ENCODE measurements at regions not wholly inside any gene's neighbourhood (a gene's known extent, or its start where the extent isn't known, plus 50 kb on each side); places are given as distances from the start of the nearest gene placed in this dataset.

- DNase-seq (ENCODE audit: low spot score), result no peak
Observed at GRCh38 chr10:78742730-78743615, 325.8 kb upstream of the ZMIZ1 start.

- DNase-seq (ENCODE audit: low spot score), result no peak
Observed at GRCh38 chr10:78744056-78744455, 324.7 kb upstream of the ZMIZ1 start.

- DNase-seq (ENCODE audit: low spot score), result no peak
Observed at GRCh38 chr10:78744491-78745090, 324.2 kb upstream of the ZMIZ1 start.

GRCh38 chr10:78745441-78745840 is 323.3 kb upstream of the ZMIZ1 start:
- DNase-seq (ENCODE audit: low spot score), result no peak

- DNase-seq (ENCODE audit: low spot score), result no peak
Observed at GRCh38 chr10:78746155-78746763, 322.5 kb upstream of the ZMIZ1 start.

- DNase-seq (ENCODE audit: low spot score), result no peak
Observed at GRCh38 chr10:78747401-78748234, 321.1 kb upstream of the ZMIZ1 start.

- no peak for DNase-seq (ENCODE audit: low spot score)
Observed at GRCh38 chr10:78748235-78748533, 320.6 kb upstream of the ZMIZ1 start.

GRCh38 chr10:78749200-78749599 is 319.6 kb upstream of the ZMIZ1 start:
- no peak for DNase-seq (ENCODE audit: low spot score)

GRCh38 chr10:78749898-78750297 is 318.9 kb upstream of the ZMIZ1 start:
- DNase-seq (ENCODE audit: low spot score), result no peak

GRCh38 chr10:78750418-78750817 is 318.3 kb upstream of the ZMIZ1 start:
- no peak for DNase-seq (ENCODE audit: low spot score)

GRCh38 chr10:78751716-78752115 is 317.1 kb upstream of the ZMIZ1 start:
- no peak for DNase-seq (ENCODE audit: low spot score)

GRCh38 chr10:78752221-78752620 is 316.5 kb upstream of the ZMIZ1 start:
- no peak for DNase-seq (ENCODE audit: low spot score)

- no peak for DNase-seq (ENCODE audit: low spot score)
Observed at GRCh38 chr10:78752708-78753107, 316.1 kb upstream of the ZMIZ1 start.

GRCh38 chr10:78754269-78755062 is 314.3 kb upstream of the ZMIZ1 start:
- no peak for DNase-seq (ENCODE audit: low spot score)

GRCh38 chr10:78755063-78755701 is 313.6 kb upstream of the ZMIZ1 start:
- no peak for DNase-seq (ENCODE audit: low spot score)

- DNase-seq (ENCODE audit: low spot score), result no peak
Observed at GRCh38 chr10:78755877-78756455, 312.8 kb upstream of the ZMIZ1 start.

- DNase-seq (ENCODE audit: low spot score), result peak; percentile 87
Observed at GRCh38 chr10:78756604-78757343, 312.0 kb upstream of the ZMIZ1 start.

- DNase-seq (ENCODE audit: low spot score), result no peak
Observed at GRCh38 chr10:78757344-78757925, 311.3 kb upstream of the ZMIZ1 start.

- no peak for DNase-seq (ENCODE audit: low spot score)
Observed at GRCh38 chr10:78758176-78758575, 310.6 kb upstream of the ZMIZ1 start.

All from putamen (tissue), 1 donor.